Osteocyte (in vitro differentiated cells): ENCODE measurements at regions not wholly inside any gene's neighbourhood (a gene's known extent, or its start where the extent isn't known, plus 50 kb on each side); places are given as distances from the start of the nearest gene placed in this dataset.

Source experiments
- DNase-seq: peaks from one replicate; pipeline ENCODE4 v3.0.0; 2021; ENCODE audit warnings: mixed read lengths; ENCODE audit not compliant: unreplicated experiment; ENCODE audit errors: extremely low spot score
- H3K27ac Mint-ChIP-seq: one replicate; pipeline ENCODE4 v1.8.0; 2021; ENCODE audit warnings: mild to moderate bottlenecking, mixed read lengths; ENCODE audit not compliant: unreplicated experiment
- H3K27me3 Mint-ChIP-seq: one replicate; pipeline ENCODE4 v1.8.0; 2021; ENCODE audit warnings: mixed read lengths; ENCODE audit not compliant: unreplicated experiment
- H3K36me3 Mint-ChIP-seq: one replicate; pipeline ENCODE4 v1.8.0; 2021; ENCODE audit warnings: mixed read lengths; ENCODE audit not compliant: unreplicated experiment
- H3K4me1 Mint-ChIP-seq: one replicate; pipeline ENCODE4 v1.8.0; 2021; ENCODE audit warnings: mixed read lengths; ENCODE audit not compliant: unreplicated experiment
- H3K4me3 Mint-ChIP-seq: one replicate; pipeline ENCODE4 v1.8.0; 2021; ENCODE audit warnings: mild to moderate bottlenecking, moderate library complexity, mixed read lengths; ENCODE audit not compliant: unreplicated experiment
- H3K9me3 Mint-ChIP-seq: one replicate; pipeline ENCODE4 v1.8.0; 2021; ENCODE audit warnings: mixed read lengths; ENCODE audit not compliant: unreplicated experiment
- CTCF ChIP-seq: fragments of 200-600 bp; sonication (generic); IDR thresholded peaks from 2 replicates; pipeline ENCODE4 v1.5.0; 2021; ENCODE audit warnings: antibody characterized with exemption, mild to moderate bottlenecking, moderate library complexity

DNA sequence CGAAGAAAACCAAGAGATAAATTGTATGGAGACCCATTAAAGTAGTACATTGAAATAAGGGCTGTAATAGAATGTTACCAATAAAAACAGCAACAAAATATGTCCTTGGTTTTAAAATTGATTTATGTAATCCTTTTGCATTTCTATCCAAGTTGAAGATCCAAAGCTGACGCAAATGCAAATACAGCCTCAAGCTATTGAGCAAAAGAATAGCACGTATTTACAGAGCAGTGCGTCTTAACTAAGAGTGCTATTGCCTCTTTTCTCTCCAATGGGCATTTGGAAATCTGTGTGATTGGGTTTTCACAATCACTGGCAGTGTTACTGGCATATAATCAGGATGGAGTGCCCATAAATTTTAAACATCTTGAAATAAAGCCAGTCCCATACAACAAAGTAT is 417.4 kb downstream of the TLL1 start:
- no peak for TF ChIP-seq CTCF
- H3K27ac Mint-ChIP-seq = no peak overlapping the region
- H3K9me3 Mint-ChIP-seq = no peaks in the 10 kb centered on the region
- DNase-seq = no peak
- peaks cover under 1% of the 10 kb centered on the region for H3K27me3 Mint-ChIP-seq
- no peaks in the 10 kb centered on the region for H3K4me1 Mint-ChIP-seq
- H3K4me3 Mint-ChIP-seq = no peak overlapping the region
- no peaks in the 10 kb centered on the region for H3K36me3 Mint-ChIP-seq

DNA sequence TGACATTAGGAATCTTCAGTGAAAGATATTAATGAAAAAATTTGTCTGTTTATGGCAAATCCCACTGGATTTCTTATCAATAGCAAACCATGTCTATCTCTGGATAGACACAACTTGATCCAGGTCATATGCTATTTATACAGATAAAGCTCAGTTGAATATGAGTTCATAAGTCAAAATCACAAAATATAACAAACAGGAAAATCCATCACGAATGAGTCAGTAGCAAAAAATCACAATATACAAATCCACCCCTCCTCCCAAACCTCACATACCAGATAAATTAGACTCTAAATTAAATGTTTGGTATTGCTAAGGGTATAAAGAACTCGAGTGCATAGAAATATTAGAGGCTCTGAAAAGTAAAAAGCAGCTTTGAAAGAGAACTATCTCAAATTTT is 420.5 kb downstream of the TLL1 start:
- no peaks in the 10 kb centered on the region for H3K4me1 Mint-ChIP-seq
- H3K9me3 Mint-ChIP-seq = no peaks in the 10 kb centered on the region
- no peak for TF ChIP-seq CTCF
- no peak overlapping the region for H3K4me3 Mint-ChIP-seq
- H3K27me3 Mint-ChIP-seq = peaks cover 2% of the 10 kb centered on the region
- DNase-seq = no peak
- H3K27ac Mint-ChIP-seq = no peak overlapping the region
- H3K36me3 Mint-ChIP-seq = no peaks in the 10 kb centered on the region

GRCh38 chr4:166301266-166301665 is 428.2 kb downstream of the TLL1 start:
- Mint-ChIP-seq H3K4me1 (no peaks in the 10 kb centered on the region), H3K9me3 (peaks cover 6% of the 10 kb centered on the region), H3K27ac (no peak overlapping the region), H3K36me3 (no peaks in the 10 kb centered on the region), H3K4me3 (no peak overlapping the region), H3K27me3 (peaks cover 10% of the 10 kb centered on the region)
- TF ChIP-seq CTCF = no peak
- no peak for DNase-seq

DNA sequence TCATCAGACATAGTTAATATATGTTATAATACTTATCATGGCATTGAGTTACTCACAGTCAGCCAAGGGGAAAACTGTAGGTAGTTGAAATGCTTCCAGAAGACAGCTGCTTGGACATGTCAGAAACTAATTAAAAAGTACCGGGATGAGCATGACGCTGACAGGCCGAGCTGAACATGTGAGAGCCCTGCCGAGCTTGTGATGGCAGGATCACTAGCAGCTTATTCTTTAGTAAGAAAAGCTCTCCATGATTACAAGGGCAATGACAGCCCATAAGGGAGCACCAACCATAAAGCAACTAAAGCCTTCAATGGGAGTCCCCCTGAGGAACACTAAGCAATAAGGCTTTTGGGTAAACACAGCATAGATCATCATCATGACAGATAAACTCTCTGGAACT is 435.6 kb downstream of the TLL1 start:
- no peak for DNase-seq
- TF ChIP-seq CTCF = no peak
- Mint-ChIP-seq H3K27me3 (peaks cover 27% of the 10 kb centered on the region), H3K36me3 (no peaks in the 10 kb centered on the region), H3K4me1 (no peaks in the 10 kb centered on the region), H3K9me3 (no peaks in the 10 kb centered on the region), H3K27ac (no peak overlapping the region), H3K4me3 (no peak overlapping the region)

- Mint-ChIP-seq H3K4me1 (no peaks in the 10 kb centered on the region), H3K9me3 (no peaks in the 10 kb centered on the region), H3K27me3 (peaks cover 26% of the 10 kb centered on the region), H3K4me3 (no peak overlapping the region), H3K36me3 (no peaks in the 10 kb centered on the region), H3K27ac (no peak overlapping the region)
- no peak for TF ChIP-seq CTCF
- DNase-seq = no peak
These were observed 436.2 kb downstream of the TLL1 start for GRCh38 chr4:166309286-166309685.
